GM12864 (cell line): ENCODE measurements at regions not wholly inside any gene's neighbourhood (a gene's known extent, or its start where the extent isn't known, plus 50 kb on each side); places are given as distances from the start of the nearest gene placed in this dataset.

ENCODE experiments used
- DNase-seq: peaks from one replicate; pipeline ENCODE4 v3.0.0-alpha.2; 2011; ENCODE audit warnings: low read depth
- H3K4me3 ChIP-seq: 2 replicates; pipeline ENCODE4 v1.5.1; 2011; ENCODE audit warnings: mild to moderate bottlenecking, low read depth, low read length, control low read depth
- CTCF ChIP-seq: IDR thresholded peaks from 2 replicates; pipeline ENCODE4 v1.5.1; 2011; ENCODE audit warnings: low read depth, mild to moderate bottlenecking, moderate library complexity, low read length, control low read depth, inconsistent platforms; ENCODE audit errors: missing control alignments

GRCh38 chr3:7953449-7954014 lies 548.1 kb upstream of the LMCD1 start:
- no peak for TF ChIP-seq CTCF
- no peak overlapping the region for H3K4me3 ChIP-seq
- no peak for DNase-seq

GRCh38 chr3:7957024-7957423 lies 544.6 kb upstream of the LMCD1 start:
- DNase-seq, result no peak
- TF ChIP-seq CTCF, result no peak
- no peak overlapping the region for H3K4me3 ChIP-seq

GRCh38 chr3:7959094-7959493 lies 542.5 kb upstream of the LMCD1 start:
- no peak for TF ChIP-seq CTCF
- H3K4me3 ChIP-seq, result no peak overlapping the region
- DNase-seq, result no peak

- no peak overlapping the region for H3K4me3 ChIP-seq
- TF ChIP-seq CTCF, result no peak
- no peak for DNase-seq
These were observed 541.0 kb upstream of the LMCD1 start for GRCh38 chr3:7960601-7961000.

- H3K4me3 ChIP-seq, result no peak overlapping the region
- TF ChIP-seq CTCF, result no peak
- no peak for DNase-seq
These were observed 539.3 kb upstream of the LMCD1 start for GRCh38 chr3:7962301-7962700.

- H3K4me3 ChIP-seq, result no peak overlapping the region
- no peak for DNase-seq
- TF ChIP-seq CTCF, result no peak
These were observed 536.7 kb upstream of the LMCD1 start for GRCh38 chr3:7964899-7965298.

- no peak for TF ChIP-seq CTCF
- H3K4me3 ChIP-seq, result no peak overlapping the region
- DNase-seq, result no peak
These were observed 528.6 kb upstream of the LMCD1 start for GRCh38 chr3:7973006-7973405.
